ENCODE measurements at regions not wholly inside any gene's neighbourhood (a gene's known extent, or its start where the extent isn't known, plus 50 kb on each side); places are given as distances from the start of the nearest gene placed in this dataset.

GRCh38 chr16:8230497-8230896 is 359.8 kb downstream of the TMEM114 start:
- 59 to 63% methylated on average over 4 of the region's 4 CpGs for WGBS, 2 donors
- Histone ChIP-seq H3K4me1 (no peaks in the 10 kb centered on the region), H3K36me3 (no peaks in the 10 kb centered on the region), H3K4me3 (no peak overlapping the region), H3K9me3 (no peaks in the 10 kb centered on the region), H3K27me3 (no peaks in the 10 kb centered on the region), H3K27ac (no peak overlapping the region)
- intact Hi-C loops (cut with DNase I), result no loop called here
- TF ChIP-seq POLR2A (IDR thresholded peaks at IDR 0.05) (no peak), CTCF (IDR thresholded peaks at IDR 0.05) (no peak)
- DNase-seq, result no peak

GRCh38 chr16:8229011-8229520 is 361.2 kb downstream of the TMEM114 start:
- no peak for TF ChIP-seq POLR2A (IDR thresholded peaks at IDR 0.05)
- TF ChIP-seq CTCF (IDR thresholded peaks at IDR 0.05), result no peak
- H3K9me3 ChIP-seq, result no peaks in the 10 kb centered on the region
- no peaks in the 10 kb centered on the region for H3K36me3 ChIP-seq
- H3K4me3 ChIP-seq, result no peak overlapping the region
- intact Hi-C loops (cut with DNase I), result no loop called here
- no peaks in the 10 kb centered on the region for H3K4me1 ChIP-seq
- 56 to 62% methylated on average over 6 to 7 of the region's 7 CpGs for WGBS, 2 donors
- no peak overlapping the region for H3K27ac ChIP-seq
- H3K27me3 ChIP-seq, result no peaks in the 10 kb centered on the region
- DNase-seq, result no peak

- Histone ChIP-seq H3K27ac (no peak overlapping the region), H3K9me3 (no peaks in the 10 kb centered on the region), H3K36me3 (no peaks in the 10 kb centered on the region), H3K4me3 (no peak overlapping the region), H3K4me1 (no peaks in the 10 kb centered on the region), H3K27me3 (no peaks in the 10 kb centered on the region)
- TF ChIP-seq POLR2A (IDR thresholded peaks at IDR 0.05) (no peak), CTCF (IDR thresholded peaks at IDR 0.05) (no peak)
- DNase-seq, result no peak
- intact Hi-C loops (cut with DNase I), result no loop called here
- 46 to 83% methylated on average over 1 to 2 of the region's 2 CpGs for WGBS, 2 donors
Measured at GRCh38 chr16:8217201-8217600, 373.1 kb downstream of the TMEM114 start.

GRCh38 chr16:8204769-8205168 is 385.5 kb downstream of the TMEM114 start:
- Histone ChIP-seq H3K4me1 (no peaks in the 10 kb centered on the region), H3K27ac (no peak overlapping the region), H3K4me3 (no peak overlapping the region), H3K27me3 (no peaks in the 10 kb centered on the region), H3K36me3 (no peaks in the 10 kb centered on the region), H3K9me3 (peaks cover 0 to 9% (median 0%) of the 10 kb centered on the region in 3 donors)
- intact Hi-C loops (cut with DNase I), result no loop called here
- WGBS, 2 donors, result 67 to 92% methylated on average over 1 of the region's 1 CpG
- DNase-seq, result no peak
- TF ChIP-seq POLR2A (IDR thresholded peaks at IDR 0.05) (no peak), CTCF (IDR thresholded peaks at IDR 0.05) (no peak)

- intact Hi-C loops (cut with DNase I), result no loop called here
- H3K27me3 ChIP-seq, result no peaks in the 10 kb centered on the region
- no peak overlapping the region for H3K4me3 ChIP-seq
- TF ChIP-seq POLR2A (IDR thresholded peaks at IDR 0.05), result no peak
- no peak for TF ChIP-seq CTCF (IDR thresholded peaks at IDR 0.05)
- no peaks in the 10 kb centered on the region for H3K4me1 ChIP-seq
- no peak for DNase-seq
- no peak overlapping the region for H3K27ac ChIP-seq
- peaks cover 0 to 9% (median 0%) of the 10 kb centered on the region in 3 donors for H3K9me3 ChIP-seq
- H3K36me3 ChIP-seq, result no peaks in the 10 kb centered on the region
- WGBS, 2 donors, result 65 to 78% methylated on average over 3 to 4 of the region's 4 CpGs
Measured at GRCh38 chr16:8204096-8204495, 386.2 kb downstream of the TMEM114 start.
